HG02571 (cell line): ENCODE measurements at regions not wholly inside any gene's neighbourhood (a gene's known extent, or its start where the extent isn't known, plus 50 kb on each side); places are given as distances from the start of the nearest gene placed in this dataset.

ENCODE experiments used
- ATAC-seq: cut with Tn5 transposase; IDR thresholded peaks from one replicate; pipeline ENCODE4 v1.9.1; 2021; ENCODE audit warnings: mild to moderate bottlenecking, moderate library complexity; ENCODE audit not compliant: unreplicated experiment

DNA sequence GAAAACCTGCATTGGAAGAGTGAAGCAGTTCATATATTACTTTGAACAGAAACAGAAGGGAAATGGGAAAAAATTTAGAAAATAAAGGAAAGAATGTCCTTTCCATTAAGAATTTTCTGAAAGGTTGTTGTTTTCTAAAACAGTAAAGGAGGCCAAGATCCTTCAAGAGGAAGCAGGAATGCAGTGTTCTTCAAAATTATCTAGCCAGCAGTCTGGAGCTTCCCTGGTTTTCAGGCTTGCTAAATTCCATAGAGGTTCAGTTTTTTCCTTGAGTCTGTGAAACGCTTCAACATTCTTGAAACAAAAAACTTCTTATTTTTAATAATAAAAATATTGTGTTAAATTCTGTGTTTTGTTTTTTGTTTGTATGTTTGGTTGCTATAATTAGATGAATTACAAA is 189.0 kb upstream of the ANO3 start:
- no peak for ATAC-seq

DNA sequence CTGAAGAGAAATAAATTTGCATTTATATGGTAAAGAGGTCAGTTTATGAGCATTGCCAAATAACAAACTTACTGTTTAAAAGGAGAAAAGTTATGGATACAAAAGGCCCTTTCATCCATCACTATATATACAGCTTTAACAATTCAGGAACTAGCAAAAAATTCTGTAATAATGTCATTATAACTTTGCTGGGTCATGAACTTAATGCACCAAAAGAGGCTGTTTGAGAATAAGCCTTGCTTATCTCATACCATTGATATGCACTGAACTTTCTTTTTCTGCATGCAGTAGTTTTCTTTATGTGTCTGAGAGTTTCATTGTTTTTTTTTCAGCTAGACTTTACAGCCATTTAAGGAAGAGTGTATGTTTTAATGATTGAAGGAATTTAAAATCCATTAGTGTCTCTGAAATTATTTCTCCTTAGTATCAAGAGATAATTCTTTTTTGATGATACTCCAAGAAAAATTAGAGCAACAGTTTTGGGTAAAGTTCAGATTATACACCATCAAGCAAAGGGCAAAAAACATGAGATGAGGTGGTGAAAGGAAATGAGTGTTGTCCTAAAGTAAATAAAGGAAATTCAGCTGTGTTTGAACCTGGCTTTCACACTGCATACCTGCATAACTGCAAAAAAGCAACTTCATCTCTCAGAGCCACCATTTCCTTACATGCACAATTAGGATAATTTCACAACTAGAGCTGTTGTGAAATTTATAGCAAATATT is 188.2 kb upstream of the ANO3 start:
- ATAC-seq, result no peak

DNA sequence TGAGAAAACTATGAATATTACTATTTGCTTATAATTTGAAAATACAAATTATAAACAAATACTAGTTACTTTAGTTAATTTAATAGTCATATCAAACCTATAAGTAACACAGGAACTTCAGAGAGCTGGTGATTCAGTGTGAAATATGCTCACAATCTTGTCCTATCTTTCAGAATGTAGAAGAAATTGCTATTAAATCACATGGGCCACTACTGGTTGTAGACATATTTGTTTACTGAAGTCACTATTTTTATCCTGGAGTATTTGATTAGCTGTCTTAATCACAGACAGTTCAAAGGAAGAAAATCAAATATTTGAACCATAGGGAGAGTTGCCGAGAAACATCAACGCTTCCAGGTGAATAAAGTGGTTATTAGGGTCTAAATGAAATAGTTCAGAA is 187.6 kb upstream of the ANO3 start:
- no peak for ATAC-seq

DNA sequence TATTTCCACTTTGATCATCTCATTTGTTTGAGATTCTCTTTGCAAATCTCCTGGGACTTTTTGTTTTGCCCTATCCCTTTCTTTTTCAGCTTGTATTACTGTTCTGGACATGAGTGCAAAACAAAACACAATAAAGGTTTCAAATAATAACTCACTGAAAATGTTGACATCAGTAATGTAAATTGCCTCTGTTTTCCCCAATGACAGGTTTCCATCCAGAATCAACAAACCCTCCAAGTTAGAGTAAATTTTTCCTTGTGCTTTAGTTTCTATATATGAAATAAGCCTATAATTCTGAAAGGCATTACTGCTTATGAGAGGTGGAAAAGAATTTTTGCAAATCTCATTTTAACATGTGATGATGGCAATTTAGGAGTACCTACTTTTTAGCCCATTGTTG is 187.0 kb upstream of the ANO3 start:
- no peak for ATAC-seq

DNA sequence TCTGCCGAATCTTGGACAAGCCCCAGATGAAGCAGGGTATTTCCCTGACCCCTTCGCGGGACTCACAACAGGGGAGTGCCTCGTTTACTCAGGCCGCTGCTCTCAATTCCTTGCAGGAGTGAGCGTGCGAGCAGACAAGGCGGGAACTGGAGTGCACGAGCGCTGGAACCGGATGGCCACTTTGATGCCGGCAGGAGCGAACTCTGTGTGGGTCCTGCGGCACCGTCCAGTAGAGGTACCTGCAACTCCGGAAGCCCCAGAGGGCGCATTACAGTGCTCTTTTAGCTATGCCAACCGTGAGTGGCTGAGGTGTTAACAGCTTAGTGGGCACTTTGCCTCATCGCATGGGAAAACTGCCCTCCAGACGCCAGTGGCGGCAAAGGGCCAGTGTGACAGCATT is 182.3 kb upstream of the ANO3 start:
- no peak for ATAC-seq

DNA sequence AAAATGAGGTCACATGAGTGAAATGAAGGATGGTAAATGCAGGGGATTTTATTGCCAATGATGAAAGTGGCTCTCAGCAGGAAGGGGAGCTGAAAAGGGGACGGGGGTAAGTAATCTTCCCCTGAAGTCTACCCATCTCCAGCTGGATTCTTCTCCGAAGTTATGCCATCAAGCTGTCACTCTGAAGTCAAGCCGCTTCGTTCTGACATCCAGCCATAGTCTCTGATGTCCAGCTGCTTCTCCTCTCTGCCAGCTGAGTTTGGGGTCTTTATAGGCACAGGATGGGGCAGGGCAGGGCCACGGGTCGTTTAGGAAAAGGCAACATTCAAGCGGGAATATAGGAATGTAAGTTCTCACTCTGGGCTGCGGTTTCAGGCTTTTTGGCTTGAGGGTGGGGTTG is 181.9 kb upstream of the ANO3 start:
- no peak for ATAC-seq

DNA sequence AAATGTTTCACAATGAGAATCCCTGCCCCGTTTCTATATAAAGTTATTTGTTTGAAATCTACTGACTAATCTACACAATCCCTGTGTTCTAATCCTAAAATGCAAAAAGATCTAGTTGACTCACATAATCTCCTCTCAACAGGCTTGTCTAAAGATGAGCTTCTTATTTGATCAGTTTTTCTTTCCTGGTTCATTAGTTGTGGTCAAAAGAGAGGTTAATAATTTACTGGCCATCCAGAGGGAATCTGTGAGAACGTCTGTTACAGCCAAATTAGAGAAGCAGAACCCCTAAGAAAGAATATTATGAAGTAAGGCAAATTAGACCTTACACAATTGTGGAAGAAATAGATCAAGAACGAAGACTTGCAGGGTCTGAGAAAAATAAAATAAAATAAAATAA is 173.7 kb upstream of the ANO3 start:
- ATAC-seq, result no peak

DNA sequence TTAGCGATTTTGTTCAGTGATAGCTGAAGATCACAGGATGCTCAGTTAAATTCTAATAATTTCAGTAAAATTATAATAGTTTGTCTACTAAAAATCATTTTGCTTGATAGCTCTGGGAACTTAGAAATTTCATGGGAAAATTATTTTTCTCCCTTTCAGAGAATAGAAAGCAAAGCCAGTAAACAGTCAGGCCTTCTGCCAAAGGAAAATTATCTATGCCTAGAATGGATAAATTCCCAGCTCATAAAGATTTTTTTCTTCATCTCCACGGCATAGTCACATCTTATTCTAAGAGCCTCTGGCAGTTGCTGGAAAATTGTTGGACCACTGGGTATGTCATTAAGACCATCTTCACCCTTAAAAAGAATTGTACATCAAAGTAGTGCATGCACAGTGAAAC is 169.6 kb upstream of the ANO3 start:
- ATAC-seq, result no peak

DNA sequence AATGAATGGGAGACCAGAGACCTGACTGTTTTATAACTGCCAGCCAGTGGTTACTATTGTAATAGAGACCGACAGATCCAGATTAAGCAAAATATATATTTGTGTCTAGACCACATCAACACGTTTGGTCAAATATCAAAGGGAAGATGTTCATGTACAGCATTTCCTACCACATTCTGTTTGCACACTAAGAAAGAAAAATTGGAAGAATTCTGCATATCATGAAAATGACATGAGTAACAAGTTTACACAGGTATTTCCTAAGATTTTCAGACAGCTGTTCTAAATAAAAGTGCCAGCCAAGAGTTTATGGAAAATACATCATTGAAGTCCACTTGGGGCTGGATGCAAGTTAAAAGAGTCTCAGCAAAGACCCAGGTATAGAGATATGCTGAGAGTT is 145.5 kb upstream of the ANO3 start:
- no peak for ATAC-seq

DNA sequence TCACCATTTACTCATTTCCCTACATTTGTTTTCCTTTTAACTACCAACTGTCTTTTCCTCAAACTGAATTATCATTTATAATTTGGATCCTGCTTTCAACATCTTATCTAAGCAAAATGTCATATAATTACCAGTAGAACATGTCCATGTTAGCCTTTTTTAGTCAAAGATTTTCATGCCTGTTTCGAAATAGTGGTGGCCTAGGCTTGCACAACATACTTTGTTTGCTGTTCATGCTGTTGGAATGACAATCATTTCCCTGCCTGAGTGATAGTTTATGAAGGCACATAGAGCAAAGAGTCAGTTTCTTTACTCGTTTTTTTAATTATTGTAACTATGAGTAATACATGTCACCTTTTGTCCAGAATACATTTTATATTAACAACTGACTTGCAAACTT is 144.3 kb upstream of the ANO3 start:
- no peak for ATAC-seq

DNA sequence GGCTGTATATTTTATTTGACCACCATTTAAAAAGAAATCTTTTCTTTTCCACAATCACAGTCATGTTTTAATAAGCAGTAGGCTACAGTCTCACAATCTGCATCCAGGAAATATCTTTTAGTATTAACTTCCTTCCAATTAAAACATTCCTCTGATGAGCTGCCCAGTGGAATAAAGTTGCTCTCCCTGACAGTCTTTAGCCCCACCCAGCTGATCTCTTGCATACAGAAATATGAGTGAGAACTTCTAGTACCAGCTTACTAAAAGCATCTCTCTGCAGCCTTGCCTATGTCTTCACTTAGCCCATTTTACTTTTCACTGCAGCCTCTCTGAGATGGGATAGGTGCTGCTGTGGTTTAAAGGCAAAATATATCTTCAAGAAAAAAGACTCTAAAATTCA is 143.4 kb upstream of the ANO3 start:
- no peak for ATAC-seq

DNA sequence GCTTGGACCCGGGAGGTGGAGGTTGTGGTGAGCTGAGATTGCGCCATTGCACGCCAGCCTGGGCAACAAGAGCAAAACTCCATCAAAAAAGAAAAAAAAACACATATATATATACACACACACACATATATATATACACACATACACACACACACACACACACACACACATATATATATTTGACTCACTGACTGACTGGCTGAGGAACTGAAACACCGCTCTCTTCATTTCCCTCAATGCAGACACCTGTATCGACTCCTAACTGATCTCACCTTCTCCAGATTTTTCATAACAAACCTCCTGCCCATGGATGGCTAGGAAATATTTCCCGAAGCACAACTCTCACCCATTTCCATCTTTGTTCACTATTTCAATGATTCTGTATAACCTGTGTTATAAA is 140.7 kb upstream of the ANO3 start:
- ATAC-seq, result no peak

DNA sequence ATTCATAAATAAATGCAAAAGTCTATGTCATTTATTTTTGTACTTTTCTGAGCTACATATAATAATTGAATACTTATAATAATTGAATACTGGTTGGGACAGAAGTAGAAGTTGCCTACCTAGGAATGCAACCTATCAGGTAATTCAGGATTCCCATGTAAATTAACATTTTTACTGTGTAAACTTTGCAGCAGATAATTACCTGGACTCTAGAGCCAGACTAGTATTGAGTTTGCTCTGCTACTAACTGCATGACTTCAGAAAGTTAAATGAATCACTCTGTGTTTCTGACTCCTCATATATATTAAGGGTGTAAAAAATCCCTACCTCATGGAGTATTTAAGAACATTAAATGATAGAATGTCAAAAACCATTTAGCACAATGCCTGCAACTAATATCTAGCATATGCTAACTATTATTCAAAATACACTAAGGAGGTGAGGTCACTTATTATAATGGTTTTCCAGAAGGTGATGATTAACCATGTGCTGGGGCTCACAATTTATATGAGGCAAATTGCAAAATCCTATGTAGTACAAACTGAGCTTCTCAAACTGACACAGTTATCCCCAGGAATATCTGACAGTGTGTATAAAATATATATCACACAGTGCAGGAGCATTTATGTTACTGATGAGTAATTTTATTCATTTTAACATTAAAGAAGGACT is 138.1 kb upstream of the ANO3 start:
- ATAC-seq, result no peak

DNA sequence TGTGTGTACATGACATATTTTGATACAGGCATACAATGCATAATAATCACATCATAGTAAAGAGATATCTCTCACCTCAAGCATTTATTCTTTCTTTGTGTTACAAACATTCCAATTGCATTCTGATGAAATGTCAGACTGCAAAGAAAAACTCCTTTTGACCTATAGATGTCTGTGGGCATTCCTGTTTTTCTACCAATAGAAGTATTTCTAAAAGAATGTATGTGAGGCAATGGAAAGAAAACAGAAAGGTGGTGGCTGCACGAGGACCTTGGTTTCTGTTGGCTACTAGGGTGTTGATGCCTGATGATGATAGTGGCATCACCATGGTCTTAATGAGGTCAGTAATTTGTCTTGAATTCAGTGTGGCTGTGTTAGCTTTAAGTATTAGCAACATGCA is 137.0 kb upstream of the ANO3 start:
- ATAC-seq, result no peak

DNA sequence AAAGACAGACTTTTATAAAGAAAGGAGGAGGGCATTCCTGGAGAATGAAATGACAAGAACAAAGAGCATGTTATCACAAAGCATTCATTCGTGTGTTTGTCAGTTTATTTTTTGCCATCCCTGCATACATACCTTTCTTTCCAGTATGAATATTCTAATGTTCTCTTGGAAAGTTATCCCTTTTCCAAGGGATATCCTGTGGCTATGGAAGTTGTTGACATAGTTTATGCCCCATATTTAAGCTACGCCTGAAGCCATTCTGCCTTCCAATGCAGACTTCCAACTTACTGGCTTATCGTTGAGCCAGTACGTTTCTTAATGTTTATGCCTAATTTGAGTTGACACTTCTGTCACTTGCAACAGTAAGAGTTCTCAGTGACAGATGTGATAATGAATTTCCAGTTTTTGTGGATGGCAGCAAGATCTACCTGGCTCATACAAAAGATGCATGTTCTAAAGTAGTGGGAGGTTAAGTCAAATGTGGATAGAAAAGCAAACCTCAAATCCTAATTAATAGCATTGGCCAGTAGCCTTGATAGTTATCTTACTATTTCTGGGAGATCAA is 133.3 kb upstream of the ANO3 start:
- no peak for ATAC-seq

DNA sequence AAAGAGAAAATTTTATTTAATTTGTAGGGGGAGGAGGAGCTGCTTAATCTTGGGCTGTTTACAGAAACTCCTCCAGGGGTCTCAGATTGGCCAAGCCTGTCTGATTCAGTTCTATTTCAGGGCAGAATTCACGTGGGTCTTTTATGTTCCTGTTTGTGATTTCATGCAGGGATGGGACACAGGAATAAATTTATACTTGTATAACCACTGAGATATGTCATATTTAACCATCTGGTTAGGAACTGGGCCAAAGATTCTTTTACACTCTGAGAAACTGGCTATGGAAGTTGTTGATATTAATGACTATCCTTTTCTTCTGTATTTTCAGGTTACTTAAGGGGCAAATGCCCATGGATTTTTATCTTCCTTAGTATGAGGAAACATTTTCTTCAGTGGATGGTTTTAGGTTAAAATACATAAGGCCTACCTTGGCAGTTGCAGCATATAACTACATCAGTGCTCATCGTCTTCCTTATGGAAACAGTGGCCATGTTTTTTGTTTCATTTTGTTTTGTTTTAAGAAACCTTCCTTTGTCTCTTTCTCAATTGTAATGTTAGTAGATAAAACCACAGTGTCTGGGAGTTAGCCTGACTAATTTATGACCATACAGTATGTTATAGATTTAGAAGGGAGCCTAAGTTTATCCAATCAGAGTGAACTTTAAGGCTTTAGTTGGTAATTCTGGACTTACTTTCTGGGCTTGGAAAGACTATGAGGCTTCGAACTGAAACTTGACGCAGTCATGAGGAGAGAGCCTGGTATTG is 132.4 kb upstream of the ANO3 start:
- no peak for ATAC-seq

DNA sequence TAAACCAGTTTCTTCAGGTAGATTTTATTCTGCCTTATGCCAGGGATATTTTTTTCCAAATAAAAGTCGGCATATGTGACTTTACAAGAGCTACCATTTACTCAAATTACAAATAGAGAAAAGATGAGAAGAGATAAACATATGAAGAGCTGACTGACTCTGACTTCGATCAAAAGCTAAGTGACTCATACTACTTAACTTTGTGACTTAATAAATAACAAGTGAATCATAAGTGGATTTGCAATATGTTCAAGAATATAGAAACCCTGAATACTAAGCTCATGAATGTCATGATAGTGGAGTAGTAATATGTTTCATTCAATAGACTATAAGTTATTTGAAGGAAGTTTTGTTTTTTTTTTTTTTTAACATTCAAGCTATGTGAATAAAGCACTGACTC is 130.5 kb upstream of the ANO3 start:
- no peak for ATAC-seq

DNA sequence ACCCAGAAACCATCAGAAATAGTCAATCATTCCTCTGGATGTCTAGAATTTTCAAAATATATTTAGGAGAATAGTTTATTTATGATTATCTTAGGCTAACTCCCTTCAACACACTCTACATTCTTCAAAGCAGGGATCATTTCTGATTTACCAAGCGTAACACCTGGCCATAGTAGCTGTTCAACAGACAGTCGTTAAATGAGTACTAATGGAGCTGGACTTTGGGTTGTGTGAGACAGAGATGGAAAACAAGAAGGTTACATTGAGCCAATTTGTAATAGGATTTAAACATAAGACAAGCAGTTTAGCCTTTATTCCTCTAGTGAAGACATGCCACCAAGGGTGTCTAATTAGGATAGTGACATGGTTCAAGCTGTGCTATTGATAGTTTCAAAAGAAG is 129.2 kb upstream of the ANO3 start:
- ATAC-seq, result no peak

DNA sequence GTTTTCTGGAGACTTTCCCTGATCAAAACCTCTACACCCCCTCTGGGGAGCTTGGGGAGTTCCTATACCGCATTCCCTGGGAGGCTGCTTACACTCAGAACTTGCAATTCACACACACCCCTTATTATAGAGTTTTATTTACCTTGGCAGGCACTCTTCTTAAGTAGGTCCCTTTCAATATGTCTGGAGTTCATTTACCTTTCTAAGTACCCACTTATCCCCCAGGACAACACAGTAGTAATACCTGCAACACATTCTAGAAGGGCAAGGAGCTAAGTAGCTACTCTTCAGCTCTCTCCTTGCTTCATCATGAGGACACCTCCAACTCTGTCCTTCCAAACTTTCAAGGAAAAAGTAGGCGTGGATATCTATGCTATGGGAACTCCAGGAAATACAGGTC is 127.8 kb upstream of the ANO3 start:
- ATAC-seq, result no peak

DNA sequence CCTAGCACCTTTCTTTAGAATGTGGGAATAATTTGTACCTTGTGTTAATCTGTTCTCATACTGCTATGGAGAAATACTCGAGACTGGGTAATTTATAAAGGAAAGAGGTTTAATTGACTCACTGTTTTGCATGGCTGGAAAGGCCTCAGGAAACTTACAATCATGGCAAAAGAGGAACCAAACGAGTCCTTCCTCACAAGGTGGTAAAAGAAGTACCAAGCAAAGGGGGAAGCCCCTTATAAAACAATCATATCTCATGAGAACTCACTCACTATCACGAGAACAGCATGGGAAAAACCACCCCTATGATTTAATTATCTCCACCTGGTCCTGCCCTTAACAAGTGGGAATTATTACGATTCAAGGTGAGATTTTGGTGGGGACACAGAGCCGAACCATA is 127.1 kb upstream of the ANO3 start:
- no peak for ATAC-seq

DNA sequence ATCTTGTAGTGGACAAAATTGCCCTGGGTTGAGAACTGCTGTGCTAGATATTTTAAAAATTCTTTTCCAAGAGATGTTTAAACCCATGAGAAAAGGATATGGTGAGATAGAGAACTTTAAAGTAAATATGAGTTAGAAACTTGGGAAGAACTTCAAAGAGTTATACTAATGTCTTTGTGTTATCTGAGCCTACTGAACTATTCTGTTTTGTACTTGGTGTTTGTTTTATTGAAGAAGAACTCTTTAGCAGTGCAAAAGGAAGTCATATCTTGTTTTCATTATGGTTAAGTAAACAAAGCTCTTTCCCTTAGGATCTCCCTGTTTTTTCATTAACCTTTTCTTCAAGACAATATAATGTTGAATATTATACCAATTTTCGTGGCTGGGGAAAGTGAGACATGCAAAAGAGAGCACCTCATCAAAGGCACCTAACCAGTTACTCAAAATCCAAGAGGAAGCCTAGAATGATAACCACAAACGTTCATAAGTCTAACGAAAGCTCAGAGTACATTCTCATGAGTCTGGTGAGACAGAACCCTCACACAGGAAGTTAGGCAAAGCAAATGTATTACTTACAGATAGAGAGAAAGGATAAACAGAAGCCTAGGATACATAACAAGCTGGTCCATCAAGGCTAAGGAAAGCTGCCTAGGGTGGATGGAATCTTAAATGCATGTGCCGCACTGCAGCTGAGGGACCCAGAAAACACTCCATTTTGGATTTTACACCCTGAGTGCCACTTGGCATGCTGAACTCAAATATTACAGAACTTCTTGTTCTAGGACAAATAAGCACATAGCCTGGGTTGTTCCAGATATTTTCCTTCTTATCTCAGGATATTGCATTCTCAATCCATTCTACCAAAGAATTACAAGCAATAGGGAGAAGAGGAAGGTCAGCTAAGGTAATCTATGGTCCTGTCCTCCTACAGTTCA is 112.5 kb upstream of the ANO3 start:
- no peak for ATAC-seq
